ENCODE measurements at regions not wholly inside any gene's neighbourhood (a gene's known extent, or its start where the extent isn't known, plus 50 kb on each side); places are given as distances from the start of the nearest gene placed in this dataset.

DNA sequence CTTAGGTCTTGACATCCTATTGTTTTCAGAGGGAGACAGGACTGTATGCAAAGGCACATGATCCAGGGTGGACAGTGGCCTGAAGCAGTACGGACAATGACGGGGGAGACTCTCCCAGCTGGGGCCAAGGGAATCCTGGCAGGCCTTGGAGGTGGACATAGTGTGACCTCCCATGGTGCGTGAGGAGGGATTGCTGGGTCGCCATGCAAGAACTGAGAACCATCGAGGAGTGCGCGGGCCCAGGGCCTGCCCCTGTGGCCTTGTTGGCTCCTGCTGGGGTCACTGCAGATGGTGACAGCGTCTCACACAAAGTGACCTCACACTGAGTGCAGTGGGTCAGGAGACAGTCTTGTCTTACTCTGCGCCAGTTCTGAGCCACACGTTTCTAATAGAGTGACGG is 192.4 kb downstream of the GADD45G start:
- DNase-seq: no peak

DNA sequence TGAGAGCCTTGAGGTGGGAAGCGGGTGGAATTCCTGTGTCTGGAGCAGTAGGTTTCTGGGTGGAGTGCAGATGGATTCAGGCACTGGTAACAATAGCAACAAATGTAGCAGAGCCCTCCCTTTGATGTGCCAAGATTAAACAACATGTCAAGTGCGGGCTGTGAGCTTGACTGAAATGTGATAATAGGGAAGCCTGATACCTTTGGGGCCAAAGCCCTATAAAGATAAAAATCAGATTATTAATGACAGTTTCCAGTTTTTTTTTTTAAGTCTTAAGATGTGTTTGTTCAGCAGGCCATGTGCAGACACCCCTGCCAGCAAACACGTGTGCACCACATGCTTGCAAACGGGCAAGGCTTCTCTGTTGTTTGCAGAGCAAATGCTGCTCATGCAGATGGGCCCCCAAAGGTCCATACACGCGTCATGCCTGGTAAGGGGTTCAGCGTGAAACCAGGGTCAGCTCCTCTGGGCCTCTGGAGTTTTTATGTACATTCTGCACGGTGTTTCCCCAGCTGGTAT is 193.2 kb downstream of the GADD45G start:
- DNase-seq: no peak

DNA sequence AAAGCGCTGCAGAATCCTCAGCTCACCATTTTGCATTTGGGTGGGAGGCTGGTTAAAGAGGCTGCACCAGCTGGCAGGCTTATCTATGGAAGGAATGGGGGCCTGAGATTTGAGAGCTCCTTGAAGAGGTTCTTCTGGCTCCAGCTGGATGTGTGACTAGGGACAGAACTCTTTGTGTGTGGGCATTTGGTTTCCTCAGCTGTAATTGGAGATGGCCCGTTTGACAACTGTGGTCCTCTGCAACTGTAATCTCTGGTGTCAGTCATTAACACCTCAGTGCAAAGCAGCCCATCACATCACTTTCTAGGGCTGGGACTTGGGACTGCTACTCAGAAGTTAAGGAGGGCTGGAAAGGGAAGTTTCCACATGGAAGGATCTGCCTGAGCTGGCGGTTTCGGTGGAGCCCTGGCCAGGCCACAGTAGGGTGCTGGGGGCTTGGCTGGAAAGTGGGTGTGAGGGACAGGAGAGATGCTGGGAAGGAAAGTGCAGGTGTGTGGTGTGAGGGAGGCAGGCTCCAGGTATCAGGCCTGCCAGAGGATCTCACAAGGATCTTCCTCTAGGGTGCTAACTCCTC is 193.8 kb downstream of the GADD45G start:
- no peak for DNase-seq

DNA sequence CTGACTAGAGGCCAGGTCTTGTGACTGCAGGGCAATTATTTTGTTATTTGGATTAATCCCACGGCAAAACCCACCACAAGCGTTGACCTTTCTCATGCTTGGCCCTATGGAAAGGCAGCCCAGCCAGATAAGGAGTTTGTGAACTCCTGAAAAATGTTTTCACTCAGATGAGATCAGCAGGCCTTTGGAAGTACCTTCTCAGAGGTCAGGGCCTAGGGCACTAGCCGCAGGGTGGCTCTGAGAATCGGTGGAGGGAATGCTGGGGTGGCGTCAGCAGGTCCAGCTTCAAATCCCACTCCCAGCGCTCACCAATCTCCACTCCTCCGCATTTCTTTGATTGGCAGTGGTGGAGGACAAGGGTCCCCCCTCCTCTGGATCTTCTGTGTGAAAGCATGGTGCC is 194.4 kb downstream of the GADD45G start:
- DNase-seq: no peak

DNA sequence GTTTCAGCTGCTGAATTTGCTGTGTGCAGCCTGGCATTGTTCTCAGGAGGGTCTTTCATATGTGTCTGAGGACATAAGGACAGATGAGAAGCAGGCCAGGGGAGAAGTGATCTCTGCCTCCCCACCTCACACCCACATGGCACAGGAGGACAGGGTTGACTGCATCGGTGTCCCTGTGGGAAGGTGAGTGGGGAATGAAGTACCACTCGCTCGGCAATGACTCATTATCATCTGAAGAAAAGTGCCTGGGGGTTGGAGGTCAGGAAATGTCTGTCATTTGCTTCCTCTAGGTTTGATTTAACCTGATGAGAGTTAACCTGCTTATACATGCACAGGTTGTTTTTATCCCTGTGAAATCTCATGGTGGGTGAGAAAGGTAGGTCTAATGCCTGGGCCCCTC is 195.0 kb downstream of the GADD45G start:
- DNase-seq: no peak

DNA sequence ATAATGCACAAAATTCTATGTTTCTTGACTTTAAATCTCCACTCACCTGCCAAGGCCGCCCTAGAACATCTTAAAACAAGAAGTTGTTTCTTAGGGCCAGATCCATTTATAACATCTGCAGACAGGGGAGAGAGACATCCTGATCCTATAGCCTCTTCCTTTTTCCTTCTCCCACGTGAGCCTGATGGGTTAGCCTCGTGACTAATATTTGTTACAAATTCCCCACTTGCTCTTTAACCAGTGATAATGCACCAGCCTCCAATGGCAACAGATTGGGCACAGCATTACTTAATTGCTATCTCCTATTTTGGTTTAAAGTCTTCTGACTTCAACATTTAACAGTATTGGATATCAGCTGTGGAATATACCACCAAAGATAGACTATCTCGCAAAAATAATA is 196.5 kb downstream of the GADD45G start:
- DNase-seq: no peak

DNA sequence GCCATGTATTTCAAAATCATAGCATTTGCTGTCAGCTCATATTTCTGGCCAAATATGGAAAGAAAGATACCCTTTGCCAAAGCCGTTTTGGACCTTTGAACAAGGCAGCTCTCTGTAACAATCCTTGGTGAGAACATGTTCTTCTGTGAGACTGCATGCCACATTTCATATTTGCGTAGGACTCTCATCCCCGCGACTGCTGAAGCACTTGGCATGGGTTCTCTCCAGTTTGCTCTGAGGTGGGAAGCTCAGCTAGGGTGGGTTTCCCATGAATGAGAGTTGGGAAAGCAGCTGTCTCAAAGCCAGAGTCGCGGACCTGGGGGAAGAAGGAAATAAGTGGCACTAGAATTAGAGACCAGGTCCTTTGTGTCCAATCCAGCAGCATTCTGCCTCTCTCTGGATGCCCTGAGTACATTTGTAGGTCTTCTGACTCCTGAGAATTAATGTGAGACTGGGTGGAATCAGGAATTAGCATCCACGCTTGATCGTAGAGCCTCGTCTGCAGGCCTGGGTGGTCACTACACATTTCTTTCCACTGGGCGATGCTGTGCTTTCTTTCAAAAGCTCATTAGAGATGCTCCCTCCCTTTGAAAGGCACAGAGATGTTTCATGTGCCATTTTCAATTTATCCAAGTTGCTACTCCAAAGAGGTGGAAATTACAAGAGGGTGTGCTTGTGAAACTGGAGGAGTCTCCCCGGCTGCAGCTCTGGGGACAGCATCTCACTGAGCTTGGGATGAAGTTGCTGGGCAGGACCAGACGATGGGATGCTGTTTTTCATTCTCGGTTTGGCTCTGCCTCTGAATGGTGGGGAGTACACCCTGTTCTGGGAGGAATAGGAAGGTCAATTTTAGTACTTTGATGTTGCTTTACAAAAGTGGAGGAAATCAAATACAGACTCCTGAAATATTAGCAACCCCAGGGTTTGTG is 197.2 kb downstream of the GADD45G start:
- DNase-seq: no peak

DNA sequence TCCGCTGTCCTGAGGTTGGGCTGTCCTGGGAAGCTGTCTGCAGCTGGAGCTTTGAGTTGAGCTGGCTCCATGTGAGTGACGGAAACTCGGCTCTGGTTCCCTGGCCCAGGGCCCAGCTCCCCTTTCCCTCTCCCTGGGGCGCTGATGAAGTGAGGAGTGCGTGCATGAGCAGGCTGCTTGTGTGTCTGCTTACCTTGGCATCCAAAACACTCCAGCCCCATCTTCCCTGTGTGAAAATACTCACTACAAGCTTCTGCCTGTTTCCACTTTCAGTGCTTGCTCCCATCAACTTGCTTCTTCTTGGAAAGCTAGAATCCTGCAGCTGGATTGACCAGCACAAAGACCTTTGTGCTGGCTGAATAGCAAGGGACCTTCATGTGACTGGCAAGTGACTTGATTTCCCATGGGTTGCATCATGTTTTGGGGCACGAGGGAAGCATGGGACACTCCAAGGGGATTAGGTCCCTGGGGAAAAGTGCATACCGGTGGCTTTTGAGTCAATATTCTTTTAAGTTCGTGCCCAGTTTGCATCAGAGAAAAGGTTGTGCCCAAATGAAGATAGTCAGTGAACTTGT is 198.1 kb downstream of the GADD45G start:
- no peak for DNase-seq

DNA sequence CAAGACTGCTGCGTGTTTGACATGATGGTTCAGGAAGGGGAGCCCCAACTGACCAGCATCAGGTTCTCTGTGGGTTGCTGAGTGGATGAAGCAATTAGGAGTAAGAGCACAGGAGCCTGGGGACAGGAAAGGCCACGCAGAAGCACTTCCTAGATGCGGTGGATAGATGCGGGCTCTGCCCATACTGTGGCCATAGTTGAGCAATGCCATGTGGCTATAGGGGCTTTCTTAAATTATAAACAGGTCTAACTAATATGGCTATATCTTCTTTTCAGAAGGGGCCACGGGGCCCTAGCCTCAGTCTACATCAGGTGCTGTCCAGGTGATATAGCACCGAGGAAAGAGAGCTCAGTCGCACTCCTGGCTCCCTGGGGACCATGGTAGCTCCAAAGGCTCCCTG is 198.6 kb downstream of the GADD45G start:
- DNase-seq: no peak

DNA sequence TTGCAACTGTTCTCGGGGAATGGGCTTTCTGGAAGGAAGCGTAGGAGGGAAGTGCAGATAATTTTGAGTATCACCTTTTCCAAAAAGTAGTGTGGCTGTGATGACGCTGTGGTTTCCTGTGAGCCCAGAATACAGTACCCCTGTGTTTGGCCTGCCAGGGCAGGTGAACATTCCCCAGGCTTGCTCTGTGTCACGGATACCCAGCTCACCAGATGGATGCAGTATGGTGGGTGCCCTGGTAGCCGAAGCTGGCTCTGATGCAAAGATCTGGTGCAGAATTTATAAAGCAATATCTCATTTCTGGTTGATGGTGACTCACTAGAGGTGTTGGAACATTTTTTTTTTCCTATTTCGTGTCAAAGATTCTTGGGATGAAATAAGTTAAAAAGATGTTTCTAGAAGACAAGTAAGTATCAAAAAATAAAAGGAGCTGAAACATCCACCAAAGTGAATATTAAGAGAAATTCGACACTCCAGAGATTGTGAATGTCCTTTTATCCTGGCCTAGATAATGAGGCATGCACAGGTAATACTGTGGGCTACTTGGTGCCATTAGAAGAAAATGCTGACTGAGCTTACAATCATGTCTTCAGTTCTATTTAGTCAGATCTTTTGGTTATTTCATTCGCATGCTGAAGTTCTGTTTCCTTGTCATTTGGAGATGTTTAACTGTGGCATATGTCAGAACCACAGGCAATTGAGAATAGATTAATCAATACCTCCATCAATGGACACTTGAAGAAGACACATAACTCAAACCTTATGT is 200.1 kb downstream of the GADD45G start:
- no peak for DNase-seq

DNA sequence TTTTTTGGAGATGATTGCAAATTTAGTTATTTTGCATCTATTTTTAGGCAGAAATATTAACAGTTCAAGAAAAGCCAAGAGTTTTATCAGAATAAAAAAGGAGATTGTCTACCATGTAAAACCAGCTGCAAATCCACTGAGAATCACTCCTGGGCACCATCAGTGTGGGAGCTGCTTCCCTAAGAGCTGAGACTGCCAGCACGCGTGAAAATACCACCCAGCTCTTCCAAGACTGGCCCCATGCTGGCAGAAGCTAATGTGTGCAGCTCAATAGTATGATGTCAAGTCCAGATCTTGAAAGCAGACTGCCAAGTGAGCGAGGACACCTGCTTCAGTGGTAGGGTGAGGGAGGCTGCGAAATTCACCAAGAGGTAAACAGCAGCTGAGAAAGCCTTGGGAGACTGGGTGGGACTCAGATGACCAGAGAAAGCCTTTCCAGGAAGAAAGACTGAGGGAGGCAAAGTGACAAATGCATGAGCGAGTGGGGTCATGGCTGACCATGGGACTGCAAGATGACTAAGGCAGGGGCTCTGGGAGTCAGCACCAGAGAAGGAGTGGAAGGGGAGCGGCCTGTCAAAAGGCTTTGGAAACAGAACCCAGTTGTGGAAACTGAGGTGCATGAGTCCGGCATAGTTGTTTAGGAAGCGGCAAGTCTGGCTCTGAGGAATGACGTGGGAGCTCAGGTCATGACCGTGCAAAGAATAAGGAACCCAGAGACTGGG is 200.9 kb downstream of the GADD45G start:
- DNase-seq: no peak

DNA sequence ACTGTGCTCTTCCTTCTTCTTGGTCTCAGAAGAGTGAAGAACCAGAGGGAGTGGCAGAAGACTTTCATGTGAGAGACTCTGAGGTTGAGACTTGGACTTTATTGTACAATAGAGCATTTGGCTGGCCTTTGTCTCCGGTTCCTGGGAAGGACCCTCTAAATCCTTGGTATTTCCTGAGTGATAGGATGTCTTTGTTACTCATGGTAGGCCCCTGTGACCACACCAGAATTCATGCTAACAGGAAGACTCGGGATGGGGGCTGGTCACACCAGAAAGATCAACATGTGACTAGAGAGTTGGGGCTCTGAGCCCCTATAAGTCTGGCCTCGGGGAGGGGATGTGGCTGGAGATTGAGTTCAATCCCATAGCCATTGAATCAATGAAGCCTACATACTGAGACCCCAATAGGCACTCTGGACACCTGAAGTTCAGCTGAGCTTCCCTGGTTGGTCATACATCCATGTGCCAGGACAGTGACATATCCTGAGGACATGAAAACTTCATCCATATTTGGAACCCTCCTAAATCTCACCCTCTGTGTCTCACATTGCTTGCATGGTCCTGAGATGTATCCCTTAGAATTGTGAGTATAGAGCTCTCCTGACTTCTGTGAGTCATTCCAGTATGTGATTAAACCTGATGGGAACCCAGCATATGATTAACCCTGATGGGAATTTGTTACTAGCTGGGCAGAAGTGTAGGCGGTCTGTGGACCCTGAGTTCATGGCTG is 201.7 kb downstream of the GADD45G start:
- no peak for DNase-seq

DNA sequence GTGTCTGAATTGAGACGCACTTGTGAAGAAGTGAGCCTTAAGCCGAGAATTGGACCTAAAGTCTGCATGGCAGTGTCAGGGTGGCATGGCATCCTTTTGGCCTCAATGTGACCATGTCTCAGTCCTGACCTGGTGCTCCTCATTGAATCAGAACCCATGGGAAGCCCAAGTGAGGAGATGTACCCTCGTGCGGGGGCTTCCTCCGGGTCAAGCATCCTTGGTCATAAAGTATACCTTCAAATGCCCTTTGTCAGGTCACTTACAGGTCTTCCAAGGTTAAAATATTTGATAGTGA is 202.2 kb downstream of the GADD45G start:
- DNase-seq: no peak

DNA sequence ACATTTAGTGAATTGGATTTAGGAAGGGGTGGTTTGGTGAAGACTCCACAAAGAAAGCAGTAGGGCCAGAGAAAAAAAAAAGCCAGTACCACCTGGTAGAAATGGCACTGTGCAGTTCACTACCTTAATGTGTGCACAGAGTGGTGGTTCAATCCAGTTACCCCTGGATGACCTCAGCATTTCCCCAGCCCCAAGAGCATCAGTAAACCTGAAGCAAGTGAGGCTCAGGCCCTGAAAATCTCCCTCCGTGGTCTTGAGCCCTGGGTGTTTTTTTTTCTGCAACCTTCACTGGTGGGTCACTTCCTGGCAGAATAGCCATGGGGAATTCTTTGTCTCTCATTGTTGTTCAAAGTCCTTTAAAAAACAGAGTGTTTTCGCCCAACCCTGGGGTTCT is 202.9 kb downstream of the GADD45G start:
- no peak for DNase-seq

DNA sequence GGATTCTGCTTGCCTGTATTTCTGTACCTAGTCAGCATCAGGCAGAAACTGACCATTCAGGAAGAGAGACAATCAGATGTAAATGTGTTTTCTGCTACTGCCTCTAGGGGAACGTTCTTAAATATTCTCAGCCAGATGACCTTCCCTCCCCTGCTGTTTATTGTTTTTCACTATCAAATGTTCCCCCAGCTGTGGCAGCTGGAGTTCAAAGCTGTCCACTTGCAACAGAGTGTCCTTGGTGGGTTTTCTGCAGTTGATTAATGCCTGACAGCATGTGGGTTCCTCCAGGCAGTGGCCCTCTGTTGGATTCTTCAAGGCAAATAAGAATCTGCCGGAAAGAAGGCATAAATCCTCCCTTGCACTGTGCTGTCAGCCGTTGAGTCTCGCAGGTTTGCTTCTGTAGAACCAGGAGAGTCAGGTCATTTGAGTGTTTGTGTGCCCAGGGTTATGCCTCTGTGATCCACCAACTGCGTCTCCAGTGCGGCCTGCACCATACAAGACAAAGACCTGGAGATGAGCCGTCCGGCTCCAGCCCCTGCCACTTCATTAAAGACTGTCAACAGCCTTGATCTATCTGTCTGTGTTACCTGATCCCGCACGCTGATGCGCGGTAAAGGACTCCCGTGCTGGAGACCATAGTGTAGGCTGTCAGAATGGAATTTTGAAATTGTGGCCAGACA is 203.4 kb downstream of the GADD45G start:
- no peak for DNase-seq

DNA sequence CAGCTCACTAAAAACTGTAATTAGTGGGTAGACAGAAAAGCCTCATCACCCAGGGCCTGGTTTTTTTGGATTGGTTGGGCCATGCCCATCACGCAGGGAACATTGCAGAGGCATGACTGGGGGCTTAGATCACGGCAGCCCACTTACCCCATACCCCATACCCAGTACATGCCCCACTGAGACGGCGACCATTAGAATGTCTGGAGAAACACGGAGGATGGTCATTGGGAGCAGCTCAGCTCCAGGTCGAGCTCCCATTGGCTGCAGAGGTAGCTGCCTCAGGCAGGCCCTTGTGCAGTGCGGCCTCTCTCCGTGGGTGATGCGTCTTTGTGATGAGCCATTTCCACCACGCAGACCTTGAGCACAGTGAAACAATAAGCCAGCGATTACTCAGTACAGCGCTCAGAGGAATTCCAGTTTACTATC is 204.0 kb downstream of the GADD45G start:
- DNase-seq: no peak

DNA sequence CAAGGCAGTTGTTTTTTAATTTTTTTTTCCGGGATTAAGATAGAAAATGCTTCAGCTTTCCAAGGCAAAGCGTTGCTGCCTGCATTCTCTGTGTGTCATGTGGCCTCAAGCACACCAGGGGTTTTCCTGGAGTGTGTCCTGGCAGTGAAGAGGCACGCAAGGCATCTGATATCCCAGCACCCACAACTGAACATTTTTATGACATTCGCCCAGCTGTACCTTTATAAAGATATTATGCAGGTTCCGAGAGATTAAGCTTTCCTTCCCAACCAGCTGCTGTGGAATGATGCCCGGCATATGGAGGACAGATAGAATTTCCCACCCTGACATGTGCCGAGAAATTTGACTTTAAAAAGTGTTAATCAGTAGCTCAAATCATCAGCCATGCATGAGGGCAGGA is 205.6 kb downstream of the GADD45G start:
- DNase-seq: no peak

DNA sequence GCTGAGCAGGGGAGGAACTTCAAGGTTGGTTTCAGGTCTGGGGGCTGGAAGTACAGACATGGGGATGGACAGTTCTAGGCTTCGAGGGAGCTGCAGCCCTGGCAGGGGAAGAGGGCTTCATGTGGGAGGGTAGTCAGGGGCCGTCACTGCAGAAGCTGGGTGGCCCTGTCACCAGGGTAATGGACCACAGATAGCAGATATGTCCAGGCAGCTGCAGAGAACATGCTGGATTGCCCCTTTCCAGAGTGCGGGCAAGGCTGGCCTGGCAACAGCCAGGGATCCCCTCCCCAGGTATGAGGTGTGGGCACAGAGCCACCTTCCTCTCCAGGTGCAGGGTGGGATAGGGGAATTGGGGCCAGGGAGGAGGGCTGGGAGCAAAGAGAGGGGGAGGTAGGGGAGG is 206.5 kb downstream of the GADD45G start:
- DNase-seq: no peak

DNA sequence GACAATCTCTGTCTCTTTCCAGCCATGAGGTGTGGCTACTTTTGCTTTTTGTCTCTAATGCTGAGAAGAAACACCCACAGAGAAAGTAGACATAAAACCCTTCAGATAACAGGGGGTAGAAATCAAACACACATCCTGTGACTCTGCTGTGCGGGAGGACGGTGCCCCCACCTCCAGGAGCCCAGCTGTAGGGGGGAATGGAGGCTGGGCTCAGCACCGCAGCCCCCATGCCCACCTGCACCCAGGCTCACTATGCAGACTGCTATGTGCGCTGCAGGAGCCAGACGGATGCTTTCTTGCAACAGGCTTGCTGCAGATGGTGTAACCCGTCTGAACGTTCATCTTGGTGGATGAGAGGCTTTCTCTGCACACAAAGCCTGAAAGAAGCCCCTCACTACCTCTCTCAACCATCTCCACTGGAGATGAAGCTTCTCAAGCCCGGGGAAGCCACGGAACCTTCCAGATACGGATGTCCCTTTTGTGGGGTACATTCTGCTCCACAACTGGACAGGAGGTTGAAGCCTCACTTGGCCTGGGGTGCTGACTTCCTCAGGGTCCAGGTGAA is 207.2 kb downstream of the GADD45G start:
- DNase-seq: no peak

DNA sequence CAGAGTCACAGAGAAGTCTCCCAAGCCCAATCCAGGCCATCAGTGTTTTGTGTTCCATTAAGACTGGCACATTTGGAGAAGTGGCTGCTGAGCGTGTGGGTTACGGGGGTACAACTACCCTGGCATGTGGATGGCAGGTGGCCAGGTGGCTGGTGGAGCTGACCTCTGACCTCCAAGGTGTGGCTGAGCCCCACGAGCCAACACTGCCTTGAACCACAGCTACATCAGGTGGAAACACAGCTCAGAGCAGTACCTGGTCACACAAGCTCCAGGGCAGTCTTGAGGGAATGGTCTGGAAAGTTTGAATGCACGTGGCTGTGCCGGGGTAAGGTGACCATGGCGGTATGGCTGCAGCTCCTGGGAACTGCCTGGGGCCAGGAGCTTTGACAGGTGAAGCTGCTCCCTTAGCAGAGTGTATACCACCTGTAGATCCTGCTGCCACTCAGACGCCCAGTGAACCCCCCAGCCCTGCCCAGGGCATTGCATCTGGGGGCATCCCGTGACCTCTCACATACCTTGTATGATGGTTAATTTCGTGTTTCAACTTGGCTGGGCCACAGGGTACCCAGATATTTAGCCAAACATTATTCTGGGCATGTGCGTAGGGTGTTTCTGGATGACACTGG is 207.9 kb downstream of the GADD45G start:
- no peak for DNase-seq

DNA sequence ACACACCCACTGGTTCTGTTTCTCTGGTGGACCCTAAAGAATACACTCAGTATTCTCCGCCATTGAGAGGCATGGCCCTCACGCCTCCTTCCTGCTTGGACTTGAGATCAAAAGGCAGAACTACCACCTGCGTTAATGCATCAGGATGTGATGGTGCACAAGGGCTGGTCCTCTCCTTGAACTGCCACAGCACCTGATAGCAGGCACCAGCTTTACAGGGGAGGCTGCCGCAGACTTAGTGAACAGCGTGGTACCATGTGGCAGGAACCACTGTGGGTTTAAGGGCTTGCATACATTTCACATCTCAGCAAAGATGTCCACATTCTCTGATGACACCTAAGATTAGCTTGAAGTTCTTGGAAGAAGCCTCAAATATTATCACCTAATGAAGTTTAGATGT is 208.7 kb downstream of the GADD45G start:
- no peak for DNase-seq

Measured in activated T-cell treated with anti-CD3 and anti-CD28 coated beads for 4 hours (primary cell).